Ishikawa (cell line): ENCODE measurements at regions not wholly inside any gene's neighbourhood (a gene's known extent, or its start where the extent isn't known, plus 50 kb on each side); places are given as distances from the start of the nearest gene placed in this dataset.

Experiments used
- CEBPB ChIP-seq: IDR thresholded peaks from 2 replicates; pipeline ENCODE4 v1.6.1; 2012
- CREB1 ChIP-seq: IDR thresholded peaks from 2 replicates; pipeline ENCODE4 v1.6.1; 2012; ENCODE audit warnings: low read depth
- EGR1 ChIP-seq: IDR thresholded peaks from 2 replicates; pipeline ENCODE4 v1.6.1; 2012
- EP300 ChIP-seq: IDR thresholded peaks from 2 replicates; pipeline ENCODE4 v1.6.1; 2012; ENCODE audit warnings: borderline replicate concordance
- FOXM1 ChIP-seq: IDR thresholded peaks from 2 replicates; pipeline ENCODE4 v1.6.1; 2012; ENCODE audit warnings: low read depth, borderline replicate concordance
- NFIC ChIP-seq: IDR thresholded peaks from 2 replicates; pipeline ENCODE4 v1.6.1; 2012
- RAD21 ChIP-seq: IDR thresholded peaks from 2 replicates; pipeline ENCODE4 v1.6.1; 2012; ENCODE audit warnings: low read depth
- TAF1 ChIP-seq: IDR thresholded peaks from 2 replicates; pipeline ENCODE4 v1.6.1; 2012; ENCODE audit warnings: low read depth, mild to moderate bottlenecking
- TCF12 ChIP-seq: IDR thresholded peaks from 2 replicates; pipeline ENCODE4 v1.6.1; 2012; ENCODE audit warnings: low read depth
- TEAD4 ChIP-seq: IDR thresholded peaks from 2 replicates; pipeline ENCODE4 v1.6.1; 2012
- YY1 ChIP-seq: IDR thresholded peaks from 2 replicates; pipeline ENCODE4 v1.6.1; 2012; ENCODE audit warnings: low read depth
- ZBTB7A ChIP-seq: IDR thresholded peaks from 2 replicates; pipeline ENCODE4 v1.6.1; 2012; ENCODE audit warnings: low read depth
- TF ChIP-seq, protein P1 (sequence below): IDR thresholded peaks from 2 replicates; pipeline ENCODE4 v1.6.1; 2012
- TF ChIP-seq, protein P2 (sequence below): IDR thresholded peaks from 2 replicates; pipeline ENCODE4 v1.6.1; 2012
- TF ChIP-seq, protein P3 (sequence below): IDR thresholded peaks from 2 replicates; pipeline ENCODE4 v1.6.1; 2012; ENCODE audit warnings: low read depth, mild to moderate bottlenecking

GRCh38 chr4:8702516-8703400, 110.2 kb downstream of the CPZ start:
- TF ChIP-seq EP300 (no peak), TEAD4 (no peak)

GRCh38 chr4:8702020-8702495, 109.5 kb downstream of the CPZ start:
- TF ChIP-seq TCF12 (no peak), RAD21 (no peak), ZBTB7A (no peak), TEAD4 (no peak), NFIC (no peak), EP300 (no peak), FOXM1 (no peak), CEBPB (no peak), CREB1 (no peak), EGR1 (no peak), YY1 (no peak), TAF1 (no peak)
- TF ChIP-seq, protein P1, sequence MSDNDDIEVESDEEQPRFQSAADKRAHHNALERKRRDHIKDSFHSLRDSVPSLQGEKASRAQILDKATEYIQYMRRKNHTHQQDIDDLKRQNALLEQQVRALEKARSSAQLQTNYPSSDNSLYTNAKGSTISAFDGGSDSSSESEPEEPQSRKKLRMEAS = no peak
- TF ChIP-seq, protein P2, sequence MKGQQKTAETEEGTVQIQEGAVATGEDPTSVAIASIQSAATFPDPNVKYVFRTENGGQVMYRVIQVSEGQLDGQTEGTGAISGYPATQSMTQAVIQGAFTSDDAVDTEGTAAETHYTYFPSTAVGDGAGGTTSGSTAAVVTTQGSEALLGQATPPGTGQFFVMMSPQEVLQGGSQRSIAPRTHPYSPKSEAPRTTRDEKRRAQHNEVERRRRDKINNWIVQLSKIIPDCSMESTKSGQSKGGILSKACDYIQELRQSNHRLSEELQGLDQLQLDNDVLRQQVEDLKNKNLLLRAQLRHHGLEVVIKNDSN = no peak
- TF ChIP-seq, protein P3, sequence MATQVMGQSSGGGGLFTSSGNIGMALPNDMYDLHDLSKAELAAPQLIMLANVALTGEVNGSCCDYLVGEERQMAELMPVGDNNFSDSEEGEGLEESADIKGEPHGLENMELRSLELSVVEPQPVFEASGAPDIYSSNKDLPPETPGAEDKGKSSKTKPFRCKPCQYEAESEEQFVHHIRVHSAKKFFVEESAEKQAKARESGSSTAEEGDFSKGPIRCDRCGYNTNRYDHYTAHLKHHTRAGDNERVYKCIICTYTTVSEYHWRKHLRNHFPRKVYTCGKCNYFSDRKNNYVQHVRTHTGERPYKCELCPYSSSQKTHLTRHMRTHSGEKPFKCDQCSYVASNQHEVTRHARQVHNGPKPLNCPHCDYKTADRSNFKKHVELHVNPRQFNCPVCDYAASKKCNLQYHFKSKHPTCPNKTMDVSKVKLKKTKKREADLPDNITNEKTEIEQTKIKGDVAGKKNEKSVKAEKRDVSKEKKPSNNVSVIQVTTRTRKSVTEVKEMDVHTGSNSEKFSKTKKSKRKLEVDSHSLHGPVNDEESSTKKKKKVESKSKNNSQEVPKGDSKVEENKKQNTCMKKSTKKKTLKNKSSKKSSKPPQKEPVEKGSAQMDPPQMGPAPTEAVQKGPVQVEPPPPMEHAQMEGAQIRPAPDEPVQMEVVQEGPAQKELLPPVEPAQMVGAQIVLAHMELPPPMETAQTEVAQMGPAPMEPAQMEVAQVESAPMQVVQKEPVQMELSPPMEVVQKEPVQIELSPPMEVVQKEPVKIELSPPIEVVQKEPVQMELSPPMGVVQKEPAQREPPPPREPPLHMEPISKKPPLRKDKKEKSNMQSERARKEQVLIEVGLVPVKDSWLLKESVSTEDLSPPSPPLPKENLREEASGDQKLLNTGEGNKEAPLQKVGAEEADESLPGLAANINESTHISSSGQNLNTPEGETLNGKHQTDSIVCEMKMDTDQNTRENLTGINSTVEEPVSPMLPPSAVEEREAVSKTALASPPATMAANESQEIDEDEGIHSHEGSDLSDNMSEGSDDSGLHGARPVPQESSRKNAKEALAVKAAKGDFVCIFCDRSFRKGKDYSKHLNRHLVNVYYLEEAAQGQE = no peak

GRCh38 chr4:8701126-8702019, 108.8 kb downstream of the CPZ start:
- TF ChIP-seq TCF12 (no peak), TAF1 (no peak), NFIC (no peak), CEBPB (no peak), FOXM1 (no peak), TEAD4 (no peak), RAD21 (no peak), CREB1 (no peak), YY1 (no peak), EP300 (no peak), ZBTB7A (no peak), EGR1 (no peak)
- TF ChIP-seq, protein P1 = no peak
- TF ChIP-seq, protein P3 = no peak

DNA sequence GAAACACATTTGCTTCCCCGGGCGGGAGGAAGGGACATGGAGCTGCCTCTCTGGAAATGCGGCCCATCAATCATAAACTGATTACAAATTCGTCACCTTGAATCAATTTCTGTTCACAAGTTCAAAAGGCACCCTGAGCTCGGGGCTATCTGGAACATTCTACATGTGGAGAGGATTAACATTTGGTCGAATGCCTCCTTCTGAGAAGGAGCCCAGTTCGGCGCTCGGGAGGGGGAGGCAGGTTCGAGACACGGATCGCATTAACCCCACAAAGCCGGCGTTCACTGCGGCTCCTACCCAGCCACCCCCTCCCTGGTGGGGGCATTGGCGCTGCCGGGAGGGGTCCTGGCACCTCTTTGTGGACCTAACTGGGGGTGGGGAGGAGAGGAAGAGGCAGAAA, 108.0 kb downstream of the CPZ start:
- TF ChIP-seq TCF12 = no peak
- no peak for TF ChIP-seq TAF1
- TF ChIP-seq, protein P1 = no peak
- TF ChIP-seq, protein P2 = no peak
- no peak for TF ChIP-seq EP300
- TF ChIP-seq CEBPB = no peak
- no peak for TF ChIP-seq NFIC
- TF ChIP-seq FOXM1 = no peak
- TF ChIP-seq EGR1 = no peak
- TF ChIP-seq ZBTB7A = no peak
- TF ChIP-seq RAD21 = no peak
- TF ChIP-seq, protein P3 = no peak
- TF ChIP-seq CREB1 = no peak
- no peak for TF ChIP-seq YY1
- no peak for TF ChIP-seq TEAD4
